Activated CD8-positive, alpha-beta memory T cell treated with anti-CD3 and anti-CD28 coated beads, Interleukin-2, amount 50 U/mL, for 1 hour (primary cell): ENCODE measurements at regions not wholly inside any gene's neighbourhood (a gene's known extent, or its start where the extent isn't known, plus 50 kb on each side); places are given as distances from the start of the nearest gene placed in this dataset.
"Not testable (repeated sequence)": the region's sequence is repeated elsewhere in the genome, so short reads cannot be mapped to it uniquely, and the experiment has no call there.

Experiments used
- DNase-seq: peaks from one replicate; pipeline ENCODE4 v3.0.0-alpha.2; 2020; ENCODE audit errors: extremely low read depth

DNA sequence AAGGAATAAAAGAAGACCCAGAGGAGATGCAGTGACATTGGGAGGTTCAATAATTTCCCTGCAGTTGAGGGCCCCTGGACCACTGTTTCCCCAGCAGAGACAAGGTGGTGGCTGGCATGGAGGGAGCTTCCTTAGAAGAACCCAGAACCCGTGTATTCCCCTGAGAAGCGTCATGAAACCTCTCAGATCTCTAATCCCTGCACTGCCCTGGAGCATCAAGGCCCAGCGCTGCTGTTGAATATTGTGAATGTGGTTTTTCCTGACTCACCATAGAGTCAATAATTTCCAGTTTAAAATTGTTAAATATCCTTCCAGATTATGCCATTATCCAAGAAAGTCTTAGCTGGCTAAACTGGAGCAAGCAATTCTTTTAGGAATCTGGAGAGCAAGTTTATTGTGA lies 187.2 kb downstream of the LMLN start:
- DNase-seq = not testable (repeated sequence)

DNA sequence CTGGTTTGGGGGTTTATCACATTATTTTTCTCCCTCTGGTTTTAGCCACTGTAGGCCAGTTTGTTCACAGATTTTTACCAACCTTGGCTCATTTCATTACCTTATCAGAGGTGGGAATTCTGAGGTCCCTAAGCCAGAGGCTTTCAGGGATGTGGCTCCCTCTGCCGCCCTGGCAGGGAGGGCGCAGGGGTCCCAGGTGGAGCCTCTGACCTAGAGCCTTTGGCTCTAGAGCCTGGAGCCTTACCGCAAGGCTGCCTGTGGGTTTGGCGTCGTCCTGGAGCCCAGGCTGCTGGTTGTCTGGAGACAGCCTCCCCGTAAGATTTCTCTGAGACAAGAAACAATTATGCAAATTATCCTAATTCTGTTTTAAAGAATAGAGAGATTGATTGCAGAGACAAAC lies 188.0 kb downstream of the LMLN start:
- not testable (repeated sequence) for DNase-seq

- not testable (repeated sequence) for DNase-seq
These were observed 189.9 kb downstream of the LMLN start for GRCh38 chr3:198149904-198150303.

GRCh38 chr3:198151867-198152266 lies 191.8 kb downstream of the LMLN start:
- DNase-seq = not testable (repeated sequence)

GRCh38 chr3:198155771-198156170 lies 195.8 kb downstream of the LMLN start:
- DNase-seq = not testable (repeated sequence)

DNA sequence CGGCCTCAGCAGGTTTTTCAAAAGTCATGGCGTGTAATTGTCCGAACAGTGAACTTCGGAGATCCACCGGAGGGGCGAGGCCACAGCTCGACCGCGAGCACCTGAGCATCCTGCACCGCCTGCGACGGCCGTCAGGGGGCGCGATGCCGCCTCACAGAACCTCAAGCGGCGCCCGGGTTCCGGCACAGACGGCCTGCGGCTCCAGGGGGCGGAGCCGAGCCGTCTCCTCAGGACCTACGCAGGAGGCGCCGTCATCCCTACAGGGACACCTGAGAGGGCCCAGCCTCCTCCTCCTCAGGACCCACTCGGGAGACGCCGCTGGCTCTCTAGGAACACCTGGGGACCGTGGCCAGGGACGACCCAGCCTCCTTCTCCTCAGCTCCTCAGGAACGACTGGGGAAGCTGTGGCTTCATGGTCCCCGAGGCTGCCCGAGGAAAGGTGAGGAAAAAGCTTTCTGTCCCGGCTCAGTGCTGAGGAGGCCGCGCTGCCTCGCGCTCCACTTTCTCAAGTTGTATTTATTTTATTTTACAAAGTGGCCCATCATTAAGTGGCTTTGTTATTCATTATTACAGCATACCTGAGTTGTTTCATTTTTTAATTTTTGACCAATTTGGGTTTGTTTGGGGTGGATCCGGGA lies 197.3 kb downstream of the LMLN start:
- not testable (repeated sequence) for DNase-seq

GRCh38 chr3:198158007-198158406 lies 198.0 kb downstream of the LMLN start:
- not testable (repeated sequence) for DNase-seq

DNA sequence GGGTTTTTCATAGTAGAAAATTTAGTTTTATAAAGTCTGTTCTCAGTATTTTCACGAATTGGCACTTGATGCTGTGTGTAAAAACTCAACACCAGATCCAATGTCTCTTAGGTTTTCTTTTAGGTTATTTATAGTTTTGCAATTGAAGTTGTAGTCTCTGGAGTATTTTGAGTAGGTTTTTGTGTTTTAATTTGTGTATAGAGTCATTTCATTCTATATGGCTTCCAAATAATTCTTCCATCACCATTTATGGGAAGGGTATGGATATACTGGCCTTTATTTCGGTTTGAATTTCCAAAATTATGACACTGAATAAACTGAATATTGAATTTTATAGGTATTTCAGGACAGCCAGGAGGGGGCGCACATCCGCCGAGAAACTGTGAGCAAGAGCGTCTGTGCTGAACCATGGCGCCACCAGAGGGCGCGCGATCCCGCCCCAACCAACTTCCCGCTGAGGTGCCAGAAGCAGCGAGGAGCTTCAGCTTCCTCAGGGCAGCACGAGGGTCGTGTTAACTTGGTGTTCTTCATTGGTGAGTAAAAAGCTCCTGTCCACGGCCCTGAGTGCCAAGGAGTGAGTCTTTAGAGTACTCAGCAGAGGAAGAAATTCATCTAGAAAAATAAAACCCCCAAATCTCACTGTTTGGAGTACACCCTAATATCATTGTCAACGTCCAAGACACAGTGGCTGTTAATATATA lies 207.5 kb downstream of the LMLN start:
- DNase-seq = peak; percentile 24

DNA sequence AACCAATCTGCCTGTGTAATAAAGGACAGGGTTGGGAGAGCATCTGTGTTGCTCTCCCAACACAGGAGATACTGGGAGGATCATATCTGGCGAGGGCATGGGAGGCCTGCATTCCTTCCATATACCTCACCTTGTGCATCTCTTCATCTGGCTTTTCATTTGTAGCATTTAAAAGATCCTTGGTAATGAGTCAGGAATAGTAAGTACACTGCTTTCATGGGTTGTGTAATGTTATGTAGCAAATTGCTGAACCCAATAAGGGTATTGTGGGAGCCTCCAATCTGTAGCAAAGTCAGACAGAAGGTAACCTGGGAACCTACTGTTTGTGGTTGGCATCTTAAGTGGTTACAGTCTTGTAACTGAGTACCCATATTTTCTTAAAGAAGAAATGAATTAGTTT lies 210.8 kb downstream of the LMLN start:
- not testable (repeated sequence) for DNase-seq

- not testable (repeated sequence) for DNase-seq
These were observed 213.1 kb downstream of the LMLN start for GRCh38 chr3:198173080-198173479.

- DNase-seq = not testable (repeated sequence)
These were observed 214.0 kb downstream of the LMLN start for GRCh38 chr3:198173929-198174574.
